GM12878 (cell line): ENCODE measurements at regions not wholly inside any gene's neighbourhood (a gene's known extent, or its start where the extent isn't known, plus 50 kb on each side); places are given as distances from the start of the nearest gene placed in this dataset.

ENCODE experiments used
- ATAC-seq: fragments of 200-7000 bp; cut with Tn5 transposase; 3 replicates; pipeline ENCODE4 v1.9.1; 2020; ENCODE audit warnings: mild to moderate bottlenecking, moderate library complexity
- BruUV-seq: library from RNA; stranded (reverse); fragments of 400-500 nt; replicated peaks from 2 replicates; lab custom pipeline; 2021; lab: Mats Ljungman, UMichigan
- CTCF ChIA-PET: fragments of 300-600 bp; sonication (Branson Sonifier 250); formaldehyde crosslinking; extraction: SDS; loops from one replicate; lab custom pipeline; 2021; ENCODE audit warnings: inconsistent platforms; lab: Yijun Ruan, JAX
- POLR2A ChIA-PET: fragments of 350-600 bp; formaldehyde crosslinking; extraction: SDS; loops from one replicate; lab custom pipeline; 2021; ENCODE audit warnings: inconsistent platforms; lab: Charles Lee
- RAD21 ChIA-PET: fragments of 300-600 bp; sonication (Branson Sonifier 250); formaldehyde crosslinking; loops from one replicate; lab custom pipeline; 2023; ENCODE audit warnings: antibody characterized with exemption; ENCODE audit not compliant: unreplicated experiment; lab: Charles Lee
- SMC1A ChIA-PET: fragments of 300-600 bp; sonication (Branson Sonifier 250); formaldehyde crosslinking; loops from one replicate; lab custom pipeline; 2023; ENCODE audit not compliant: unreplicated experiment, uncharacterized antibody; lab: Charles Lee
- DNase-seq: peaks from one replicate; pipeline ENCODE4 v3.0.0-alpha.2; 2011; ENCODE audit warnings: low read depth, low spot score
- FAIRE-seq: peaks from 3 replicates; lab custom pipeline; 2011; peaks lifted over from hg19 to GRCh38; lab: Jason Lieb, UNC
- H2AFZ ChIP-seq: 2 replicates; pipeline ENCODE4 v1.6.0; 2011; ENCODE audit warnings: low read depth, low read length, control low read depth; ENCODE audit not compliant: control insufficient read depth
- H3K27ac ChIP-seq: 2 replicates; pipeline ENCODE4 v1.5.1; 2011; ENCODE audit warnings: control low read depth; ENCODE audit not compliant: control insufficient read depth, insufficient read depth
- H3K27me3 ChIP-seq, 2 experiments: replicated peaks in 1 of 2; 2 replicates each; pipeline versions ENCODE4 v1.6.0 to v1.6.1; 2011; ENCODE audit warnings: low read length in 1 of 2; ENCODE audit not compliant: control insufficient read depth in 2 of 2, insufficient read depth in 2 of 2
- H3K36me3 ChIP-seq, 2 experiments: 2 replicates each; pipeline ENCODE4 v1.5.1; 2011; ENCODE audit warnings: low read length in 1 of 2; ENCODE audit not compliant: control insufficient read depth in 2 of 2, insufficient read depth in 2 of 2
- H3K4me1 ChIP-seq: 2 replicates; pipeline ENCODE4 v1.6.1; 2011; ENCODE audit warnings: mild to moderate bottlenecking, low read length, moderate library complexity, mixed read lengths; ENCODE audit not compliant: control insufficient read depth, insufficient read depth
- H3K4me2 ChIP-seq: 2 replicates; pipeline ENCODE4 v1.6.0; 2011; ENCODE audit warnings: control low read depth; ENCODE audit not compliant: control insufficient read depth, insufficient read depth
- H3K4me3 ChIP-seq: fragments of 200-600 bp; sonication (generic); 2 replicates; pipeline ENCODE4 v1.5.1; 2016
- H3K79me2 ChIP-seq: 2 replicates; pipeline ENCODE4 v1.6.0; 2011; ENCODE audit warnings: low read length; ENCODE audit not compliant: control insufficient read depth, insufficient read depth
- H3K9ac ChIP-seq: 2 replicates; pipeline ENCODE4 v1.8.0; 2011; ENCODE audit warnings: low read length, control low read depth, mixed read lengths; ENCODE audit not compliant: control insufficient read depth, insufficient read depth
- H3K9me3 ChIP-seq: replicated peaks from 3 replicates; pipeline ENCODE4 v1.5.1; 2011; ENCODE audit warnings: mild to moderate bottlenecking, low read length; ENCODE audit not compliant: control insufficient read depth, insufficient read depth
- H4K20me1 ChIP-seq: 2 replicates; pipeline ENCODE4 v1.6.0; 2011; ENCODE audit not compliant: control insufficient read depth, insufficient read depth
- EGR1 ChIP-seq, 2 experiments: IDR thresholded peaks; 1 replicate in 1 of 2; 2 replicates in 1 of 2; pipeline ENCODE4 v1.6.1; 2011 to 2012; ENCODE audit warnings: low read depth in 2 of 2, low read length in 2 of 2, borderline replicate concordance in 1 of 2, mild to moderate bottlenecking in 1 of 2, moderate library complexity in 1 of 2
- FOXK2 ChIP-seq: fragments of 450-650 bp; IDR thresholded peaks from 2 replicates; pipeline ENCODE4 v1.6.1; 2017; ENCODE audit warnings: mild to moderate bottlenecking, moderate library complexity
- ZNF274 ChIP-seq: IDR thresholded peaks from one replicate; pipeline ENCODE4 v1.8.0; 2011; ENCODE audit not compliant: insufficient read length, insufficient read depth
- WGBS: methylation state at CpG from one replicate; pipeline ENCODE4 v1.1.6; 2016; ENCODE audit warnings: low lambda C conversion rate; ENCODE audit not compliant: insufficient replicate concordance, insufficient coverage; ENCODE audit errors: missing lambda C conversion rate; 5-methylcytosine and 5-hydroxymethylcytosine counted together
- in situ Hi-C: fragments of 300-500 bp; cut with MboI; formaldehyde crosslinking; loops from 9 replicates; pipeline ENCODE4 v1.14.3; 2018; ENCODE audit warnings: mixed read lengths
- intact Hi-C: fragments of 100-400 bp; cut with micrococcal nuclease; formaldehyde crosslinking; loops from one replicate; pipeline ENCODE4 v1.14.2; 2022; ENCODE audit not compliant: unreplicated experiment
- TF ChIP-seq, protein P1 (sequence below): IDR thresholded peaks from 2 replicates; pipeline ENCODE4 v1.6.1; 2012; ENCODE audit warnings: mild to moderate bottlenecking, low read depth, low read length

- ChIA-PET CTCF (interaction anchor here (0.6 kb wide), 1 partner anchor 11 kb away, joined by 3 read pairs; no protein-coding TSS in a partner anchor), RAD21 (no interaction called here), POLR2A (no interaction called here), SMC1A (interaction anchor here (0.7 kb wide), 1 partner anchor 11 kb away, joined by 3 read pairs; no protein-coding TSS in a partner anchor)
- Histone ChIP-seq H3K4me3 (no peak overlapping the region), H3K27ac (no peak overlapping the region), H3K9me3 (no peaks in the 10 kb centered on the region; the same call in 2 of the 3 replicates), H3K4me2 (no peak overlapping the region), H3K27me3 (no peaks in the 10 kb centered on the region), H4K20me1 (no peaks in the 10 kb centered on the region), H3K9ac (no peak overlapping the region), H3K4me1 (no peaks in the 10 kb centered on the region), H3K79me2 (no peaks in the 10 kb centered on the region), H3K36me3 (no peaks in the 10 kb centered on the region), H2AFZ (no peak overlapping the region)
- intact Hi-C loops (no loop called here), in situ Hi-C loops (no loop called here)
- no peak for DNase-seq
- no peak for FAIRE-seq
- no TSS peak for BruUV-seq
- WGBS: 30% methylated on average over 7 of the region's 7 CpGs
- TF ChIP-seq, protein P1, sequence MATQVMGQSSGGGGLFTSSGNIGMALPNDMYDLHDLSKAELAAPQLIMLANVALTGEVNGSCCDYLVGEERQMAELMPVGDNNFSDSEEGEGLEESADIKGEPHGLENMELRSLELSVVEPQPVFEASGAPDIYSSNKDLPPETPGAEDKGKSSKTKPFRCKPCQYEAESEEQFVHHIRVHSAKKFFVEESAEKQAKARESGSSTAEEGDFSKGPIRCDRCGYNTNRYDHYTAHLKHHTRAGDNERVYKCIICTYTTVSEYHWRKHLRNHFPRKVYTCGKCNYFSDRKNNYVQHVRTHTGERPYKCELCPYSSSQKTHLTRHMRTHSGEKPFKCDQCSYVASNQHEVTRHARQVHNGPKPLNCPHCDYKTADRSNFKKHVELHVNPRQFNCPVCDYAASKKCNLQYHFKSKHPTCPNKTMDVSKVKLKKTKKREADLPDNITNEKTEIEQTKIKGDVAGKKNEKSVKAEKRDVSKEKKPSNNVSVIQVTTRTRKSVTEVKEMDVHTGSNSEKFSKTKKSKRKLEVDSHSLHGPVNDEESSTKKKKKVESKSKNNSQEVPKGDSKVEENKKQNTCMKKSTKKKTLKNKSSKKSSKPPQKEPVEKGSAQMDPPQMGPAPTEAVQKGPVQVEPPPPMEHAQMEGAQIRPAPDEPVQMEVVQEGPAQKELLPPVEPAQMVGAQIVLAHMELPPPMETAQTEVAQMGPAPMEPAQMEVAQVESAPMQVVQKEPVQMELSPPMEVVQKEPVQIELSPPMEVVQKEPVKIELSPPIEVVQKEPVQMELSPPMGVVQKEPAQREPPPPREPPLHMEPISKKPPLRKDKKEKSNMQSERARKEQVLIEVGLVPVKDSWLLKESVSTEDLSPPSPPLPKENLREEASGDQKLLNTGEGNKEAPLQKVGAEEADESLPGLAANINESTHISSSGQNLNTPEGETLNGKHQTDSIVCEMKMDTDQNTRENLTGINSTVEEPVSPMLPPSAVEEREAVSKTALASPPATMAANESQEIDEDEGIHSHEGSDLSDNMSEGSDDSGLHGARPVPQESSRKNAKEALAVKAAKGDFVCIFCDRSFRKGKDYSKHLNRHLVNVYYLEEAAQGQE: no peak
- TF ChIP-seq EGR1 (IDR thresholded peaks at IDR 0.05; ENCODE audit: borderline replicate concordance in 1 of 2, low read depth in 2 of 2, low read length in 2 of 2) (no peak), ZNF274 (no peak), FOXK2 (no peak)
- no peak for ATAC-seq
Measured at GRCh38 chr1:238177960-238178645, 287.4 kb upstream of the ZP4 start.
